PC-3 (cell line): ENCODE measurements at regions not wholly inside any gene's neighbourhood (a gene's known extent, or its start where the extent isn't known, plus 50 kb on each side); places are given as distances from the start of the nearest gene placed in this dataset.

Experiments used
- CTCF ChIP-seq: fragments of 300-600 bp; sonication (generic); conservative IDR thresholded peaks from 2 replicates; pipeline ENCODE4 v1.5.1; 2017; ENCODE audit warnings: antibody characterized with exemption, low read depth, mild to moderate bottlenecking, low read length
- EZH2 ChIP-seq: fragments of 300-600 bp; sonication (generic); IDR thresholded peaks from one replicate; pipeline ENCODE4 v1.6.1; 2017; ENCODE audit warnings: antibody characterized with exemption, mild to moderate bottlenecking, low read length; ENCODE audit not compliant: unreplicated experiment
- EZH2phosphoT487 ChIP-seq: fragments of 300-600 bp; sonication (generic); IDR thresholded peaks from 2 replicates; pipeline ENCODE4 v1.6.1; 2018; ENCODE audit warnings: mild to moderate bottlenecking, antibody characterized with exemption, low read length, borderline replicate concordance

- no peak for TF ChIP-seq CTCF
- TF ChIP-seq EZH2, result no peak
- no peak for TF ChIP-seq EZH2phosphoT487
These were observed 238.2 kb downstream of the CDH7 start for GRCh38 chr18:65988972-65989371.
